ENCODE measurements at regions not wholly inside any gene's neighbourhood (a gene's known extent, or its start where the extent isn't known, plus 50 kb on each side); places are given as distances from the start of the nearest gene placed in this dataset.

- peak; percentile 26 for DNase-seq
These were observed 983.4 kb upstream of the ADGRL3 start for GRCh38 chr4:60216752-60217151.

GRCh38 chr4:60221866-60222265 is 978.3 kb upstream of the ADGRL3 start:
- no peak for DNase-seq

- DNase-seq: no peak
These were observed 976.8 kb upstream of the ADGRL3 start for GRCh38 chr4:60223208-60223923.

GRCh38 chr4:60241866-60242265 is 958.3 kb upstream of the ADGRL3 start:
- DNase-seq: peak; percentile 62

- no peak for DNase-seq
These were observed 950.3 kb upstream of the ADGRL3 start for GRCh38 chr4:60249784-60250183.

- DNase-seq: no peak
These were observed 949.5 kb upstream of the ADGRL3 start for GRCh38 chr4:60250657-60251056.

- no peak for DNase-seq
These were observed 940.3 kb upstream of the ADGRL3 start for GRCh38 chr4:60259781-60260180.

GRCh38 chr4:60266505-60266904 is 933.6 kb upstream of the ADGRL3 start:
- DNase-seq: no peak

- DNase-seq: no peak
These were observed 903.7 kb upstream of the ADGRL3 start for GRCh38 chr4:60296386-60296785.

- DNase-seq: no peak
These were observed 886.4 kb upstream of the ADGRL3 start for GRCh38 chr4:60313611-60314178.

- DNase-seq: no peak
These were observed 885.7 kb upstream of the ADGRL3 start for GRCh38 chr4:60314416-60314815.

GRCh38 chr4:60315586-60315985 is 884.5 kb upstream of the ADGRL3 start:
- DNase-seq: no peak

- DNase-seq: no peak
These were observed 873.4 kb upstream of the ADGRL3 start for GRCh38 chr4:60326735-60327134.

GRCh38 chr4:60327651-60328050 is 872.5 kb upstream of the ADGRL3 start:
- peak; percentile 45 for DNase-seq

GRCh38 chr4:60344908-60345307 is 855.2 kb upstream of the ADGRL3 start:
- peak; percentile 9 for DNase-seq

GRCh38 chr4:60345392-60345791 is 854.7 kb upstream of the ADGRL3 start:
- DNase-seq: no peak

GRCh38 chr4:60359746-60360367 is 840.3 kb upstream of the ADGRL3 start:
- DNase-seq: no peak

GRCh38 chr4:60365176-60365575 is 835.0 kb upstream of the ADGRL3 start:
- no peak for DNase-seq

- no peak for DNase-seq
These were observed 833.5 kb upstream of the ADGRL3 start for GRCh38 chr4:60366661-60367060.

GRCh38 chr4:60368986-60369385 is 831.1 kb upstream of the ADGRL3 start:
- no peak for DNase-seq

GRCh38 chr4:60378010-60378409 is 822.1 kb upstream of the ADGRL3 start:
- no peak for DNase-seq

- DNase-seq: no peak
These were observed 815.6 kb upstream of the ADGRL3 start for GRCh38 chr4:60384516-60384915.

GRCh38 chr4:60389633-60390032 is 810.5 kb upstream of the ADGRL3 start:
- no peak for DNase-seq

GRCh38 chr4:60396341-60397049 is 803.6 kb upstream of the ADGRL3 start:
- DNase-seq: peak; percentile 7
